ENCODE measurements at regions not wholly inside any gene's neighbourhood (a gene's known extent, or its start where the extent isn't known, plus 50 kb on each side); places are given as distances from the start of the nearest gene placed in this dataset.

DNA sequence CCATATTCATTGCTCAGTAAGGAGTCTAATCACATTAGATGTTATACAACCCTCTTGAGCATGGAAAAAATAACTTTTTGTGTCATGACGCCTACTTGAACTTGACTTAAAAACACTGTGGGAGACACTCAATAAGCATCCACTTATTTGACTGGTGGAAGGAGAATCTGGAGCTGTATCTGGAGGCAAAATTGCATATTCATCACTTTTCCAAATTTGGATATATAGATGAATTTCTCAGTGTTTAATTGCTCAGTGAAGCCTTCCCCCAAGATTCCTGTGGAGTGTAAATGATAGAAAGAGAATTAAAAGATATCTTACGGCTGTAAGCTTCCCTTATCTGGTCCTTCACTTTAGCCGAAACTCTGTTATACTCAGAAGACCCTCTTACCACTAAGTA is 610.7 kb upstream of the ADGRL2 start:
- no peaks in the 10 kb centered on the region for H3F3A ChIP-seq (ENCODE audit: insufficient read depth, low read length)
- H3K36me3 ChIP-seq (ENCODE audit: insufficient read depth, low read length): no peaks in the 10 kb centered on the region
- no peaks in the 10 kb centered on the region for H3K9me2 ChIP-seq (ENCODE audit: low read depth, low read length)
- no peaks in the 10 kb centered on the region for H4K20me1 ChIP-seq (ENCODE audit: insufficient read depth, low read length)
- no peak overlapping the region for H3K4me3 ChIP-seq (ENCODE audit: low read depth, low read length, poor library complexity, severe bottlenecking)
- no peak overlapping the region for H3K9ac ChIP-seq (ENCODE audit: low read length)
- no peaks in the 10 kb centered on the region for H3K9me3 ChIP-seq (ENCODE audit: low read length)
- no peak for TF ChIP-seq EZH2 (IDR thresholded peaks at IDR 0.05; ENCODE audit: borderline replicate concordance, low read length)
- TF ChIP-seq, protein P1, sequence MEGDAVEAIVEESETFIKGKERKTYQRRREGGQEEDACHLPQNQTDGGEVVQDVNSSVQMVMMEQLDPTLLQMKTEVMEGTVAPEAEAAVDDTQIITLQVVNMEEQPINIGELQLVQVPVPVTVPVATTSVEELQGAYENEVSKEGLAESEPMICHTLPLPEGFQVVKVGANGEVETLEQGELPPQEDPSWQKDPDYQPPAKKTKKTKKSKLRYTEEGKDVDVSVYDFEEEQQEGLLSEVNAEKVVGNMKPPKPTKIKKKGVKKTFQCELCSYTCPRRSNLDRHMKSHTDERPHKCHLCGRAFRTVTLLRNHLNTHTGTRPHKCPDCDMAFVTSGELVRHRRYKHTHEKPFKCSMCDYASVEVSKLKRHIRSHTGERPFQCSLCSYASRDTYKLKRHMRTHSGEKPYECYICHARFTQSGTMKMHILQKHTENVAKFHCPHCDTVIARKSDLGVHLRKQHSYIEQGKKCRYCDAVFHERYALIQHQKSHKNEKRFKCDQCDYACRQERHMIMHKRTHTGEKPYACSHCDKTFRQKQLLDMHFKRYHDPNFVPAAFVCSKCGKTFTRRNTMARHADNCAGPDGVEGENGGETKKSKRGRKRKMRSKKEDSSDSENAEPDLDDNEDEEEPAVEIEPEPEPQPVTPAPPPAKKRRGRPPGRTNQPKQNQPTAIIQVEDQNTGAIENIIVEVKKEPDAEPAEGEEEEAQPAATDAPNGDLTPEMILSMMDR (IDR thresholded peaks at IDR 0.05; ENCODE audit: low read length): no peak
- no peaks in the 10 kb centered on the region for H3K27me3 ChIP-seq (ENCODE audit: insufficient read depth, low read length)
- no peak overlapping the region for H2AFZ ChIP-seq (ENCODE audit: low read length)
- no peak overlapping the region for H3K27ac ChIP-seq (ENCODE audit: low read depth, low read length, poor library complexity, severe bottlenecking)
- H3K79me2 ChIP-seq (ENCODE audit: insufficient read depth, low read length): no peaks in the 10 kb centered on the region
- no peak overlapping the region for H3K4me2 ChIP-seq (ENCODE audit: low read length)
- H3K4me1 ChIP-seq (ENCODE audit: insufficient read depth, low read length, severe bottlenecking): no peaks in the 10 kb centered on the region

DNA sequence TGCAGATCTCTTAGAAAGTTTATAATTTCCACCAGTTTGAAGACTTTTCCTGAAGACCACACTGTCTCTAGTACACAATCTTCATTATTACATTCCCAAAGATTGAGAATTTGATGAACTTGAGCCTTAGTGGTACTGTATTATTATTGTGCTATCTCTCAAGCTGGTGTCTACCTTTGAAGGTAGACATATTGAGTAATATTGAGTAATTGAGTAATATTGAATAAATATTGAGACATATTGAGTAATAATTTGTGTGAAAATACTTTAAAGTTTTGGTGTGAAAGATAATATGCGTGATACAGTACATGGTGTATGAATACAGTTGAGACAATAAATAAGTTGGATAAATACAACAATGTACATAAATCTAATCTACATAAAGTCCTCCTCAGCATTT is 613.1 kb upstream of the ADGRL2 start:
- TF ChIP-seq, protein P1 (IDR thresholded peaks at IDR 0.05; ENCODE audit: low read length): no peak
- TF ChIP-seq EZH2 (IDR thresholded peaks at IDR 0.05; ENCODE audit: borderline replicate concordance, low read length): no peak

DNA sequence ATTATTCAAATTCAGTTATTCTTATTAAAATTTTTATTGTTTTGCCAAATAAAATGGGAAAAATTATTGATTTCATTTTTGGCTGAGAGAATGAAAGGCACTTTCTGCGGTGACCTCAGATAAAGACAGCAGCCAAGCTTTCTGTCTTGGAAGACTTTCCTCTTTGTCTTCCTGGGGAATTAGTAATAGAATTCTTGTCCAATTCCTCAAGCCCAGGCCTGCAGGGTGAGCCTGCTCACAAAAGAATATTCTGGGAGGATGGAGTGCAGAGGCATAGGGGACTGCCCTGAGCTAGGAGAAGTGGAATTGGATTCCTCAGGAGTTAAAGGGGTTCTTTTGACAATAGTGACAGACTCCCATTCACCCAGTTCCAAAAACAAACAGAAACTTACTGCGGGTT is 614.5 kb upstream of the ADGRL2 start:
- H3K79me2 ChIP-seq (ENCODE audit: insufficient read depth, low read length): no peaks in the 10 kb centered on the region
- no peak overlapping the region for H3K27ac ChIP-seq (ENCODE audit: low read depth, low read length, poor library complexity, severe bottlenecking)
- no peak overlapping the region for H3K9ac ChIP-seq (ENCODE audit: low read length)

More for the DNA sequence above, 613.1 kb upstream of the ADGRL2 start:
- H3K27me3 ChIP-seq (ENCODE audit: insufficient read depth, low read length): no peaks in the 10 kb centered on the region
- H3K9ac ChIP-seq (ENCODE audit: low read length): no peak overlapping the region
- no peaks in the 10 kb centered on the region for H3K9me3 ChIP-seq (ENCODE audit: low read length)
- no peaks in the 10 kb centered on the region for H3K79me2 ChIP-seq (ENCODE audit: insufficient read depth, low read length)
- no peaks in the 10 kb centered on the region for H3K9me2 ChIP-seq (ENCODE audit: low read depth, low read length)
- H3K4me3 ChIP-seq (ENCODE audit: low read depth, low read length, poor library complexity, severe bottlenecking): no peak overlapping the region
- H3K4me2 ChIP-seq (ENCODE audit: low read length): no peak overlapping the region
- no peak overlapping the region for H2AFZ ChIP-seq (ENCODE audit: low read length)
- H3F3A ChIP-seq (ENCODE audit: insufficient read depth, low read length): no peaks in the 10 kb centered on the region
- H3K27ac ChIP-seq (ENCODE audit: low read depth, low read length, poor library complexity, severe bottlenecking): no peak overlapping the region
- H3K4me1 ChIP-seq (ENCODE audit: insufficient read depth, low read length, severe bottlenecking): no peaks in the 10 kb centered on the region
- no peaks in the 10 kb centered on the region for H3K36me3 ChIP-seq (ENCODE audit: insufficient read depth, low read length)
- H4K20me1 ChIP-seq (ENCODE audit: insufficient read depth, low read length): no peaks in the 10 kb centered on the region

More for the DNA sequence above, 614.5 kb upstream of the ADGRL2 start:
- TF ChIP-seq, protein P1 (IDR thresholded peaks at IDR 0.05; ENCODE audit: low read length): no peak
- TF ChIP-seq EZH2 (IDR thresholded peaks at IDR 0.05; ENCODE audit: borderline replicate concordance, low read length): no peak
- Histone ChIP-seq H3K36me3 (ENCODE audit: insufficient read depth, low read length) (no peaks in the 10 kb centered on the region), H3K9me2 (ENCODE audit: low read depth, low read length) (no peaks in the 10 kb centered on the region), H3K9me3 (ENCODE audit: low read length) (no peaks in the 10 kb centered on the region), H3K4me1 (ENCODE audit: insufficient read depth, low read length, severe bottlenecking) (no peaks in the 10 kb centered on the region), H3F3A (ENCODE audit: insufficient read depth, low read length) (no peaks in the 10 kb centered on the region), H4K20me1 (ENCODE audit: insufficient read depth, low read length) (no peaks in the 10 kb centered on the region), H3K4me3 (ENCODE audit: low read depth, low read length, poor library complexity, severe bottlenecking) (no peak overlapping the region), H3K4me2 (ENCODE audit: low read length) (no peak overlapping the region), H3K27me3 (ENCODE audit: insufficient read depth, low read length) (no peaks in the 10 kb centered on the region), H2AFZ (ENCODE audit: low read length) (no peak overlapping the region)
